Neural progenitor cell (in vitro differentiated cells): ENCODE measurements at regions not wholly inside any gene's neighbourhood (a gene's known extent, or its start where the extent isn't known, plus 50 kb on each side); places are given as distances from the start of the nearest gene placed in this dataset.

Experiments used
- DNase-seq: peaks from one replicate; pipeline ENCODE4 v3.0.0-alpha.2; 2016; ENCODE audit warnings: low spot score
- H2AFZ ChIP-seq: fragments of 200-600 bp; sonication (generic); replicated peaks from 2 replicates; pipeline ENCODE4 v1.6.1; 2016; ENCODE audit warnings: antibody characterized with exemption
- H3F3A ChIP-seq: fragments of 200-600 bp; sonication (generic); 2 replicates; pipeline ENCODE4 v1.6.1; 2016; ENCODE audit warnings: antibody characterized with exemption, low read depth
- H3K27ac ChIP-seq: fragments of 200-600 bp; sonication (generic); 2 replicates; pipeline ENCODE4 v1.5.1; 2016; ENCODE audit warnings: mild to moderate bottlenecking
- H3K27me3 ChIP-seq: fragments of 200-600 bp; sonication (generic); 2 replicates; pipeline ENCODE4 v1.6.1; 2016; ENCODE audit warnings: mild to moderate bottlenecking, moderate library complexity
- H3K36me3 ChIP-seq: fragments of 200-600 bp; sonication (generic); 2 replicates; pipeline ENCODE4 v1.5.1; 2016
- H3K4me1 ChIP-seq: fragments of 200-600 bp; sonication (generic); 2 replicates; pipeline ENCODE4 v1.6.1; 2016; ENCODE audit warnings: mixed run types
- H3K4me2 ChIP-seq: fragments of 200-600 bp; sonication (generic); 2 replicates; pipeline ENCODE4 v1.6.1; 2016
- H3K4me3 ChIP-seq: fragments of 200-600 bp; sonication (generic); 2 replicates; pipeline ENCODE4 v1.5.1; 2016
- H3K79me2 ChIP-seq: fragments of 200-600 bp; sonication (generic); 2 replicates; pipeline ENCODE4 v1.6.1; 2016; ENCODE audit warnings: low read depth
- H3K9ac ChIP-seq: fragments of 200-600 bp; sonication (generic); 2 replicates; pipeline ENCODE4 v1.6.1; 2016
- H3K9me3 ChIP-seq: fragments of 200-600 bp; sonication (generic); 2 replicates; pipeline ENCODE4 v1.5.1; 2016; ENCODE audit warnings: low read depth
- H4K20me1 ChIP-seq: fragments of 200-600 bp; sonication (generic); 2 replicates; pipeline ENCODE4 v1.6.1; 2016; ENCODE audit warnings: low read depth
- H3K27ac Mint-ChIP-seq: 3 replicates; pipeline ENCODE4 v1.8.0; 2021; ENCODE audit warnings: mixed read lengths
- H3K27me3 Mint-ChIP-seq: 2 replicates; pipeline ENCODE4 v1.8.0; 2022; ENCODE audit warnings: low read depth, mild to moderate bottlenecking, inconsistent platforms, moderate library complexity, mixed read lengths; ENCODE audit not compliant: insufficient read depth
- H3K36me3 Mint-ChIP-seq: 3 replicates; pipeline ENCODE4 v1.8.0; 2021; ENCODE audit warnings: mixed read lengths
- H3K4me1 Mint-ChIP-seq: 3 replicates; pipeline ENCODE4 v1.8.0; 2021; ENCODE audit warnings: mixed read lengths
- H3K4me3 Mint-ChIP-seq: 3 replicates; pipeline ENCODE4 v1.8.0; 2021; ENCODE audit warnings: mild to moderate bottlenecking, moderate library complexity, mixed read lengths
- H3K9me3 Mint-ChIP-seq: 3 replicates; pipeline ENCODE4 v1.8.0; 2020; ENCODE audit warnings: mixed read lengths
- EZH2 ChIP-seq: fragments of 200-600 bp; sonication (generic); IDR thresholded peaks from 2 replicates; pipeline ENCODE4 v1.6.1; 2017; ENCODE audit warnings: antibody characterized with exemption, mild to moderate bottlenecking, moderate library complexity
- EZH2phosphoT487 ChIP-seq: fragments of 200-600 bp; sonication (generic); IDR thresholded peaks from 2 replicates; pipeline ENCODE4 v1.6.1; 2017; ENCODE audit warnings: antibody characterized with exemption
- TF ChIP-seq, protein P1 (sequence below): fragments of 200-600 bp; sonication (generic); IDR thresholded peaks from 2 replicates; pipeline ENCODE4 v1.5.1; 2017; ENCODE audit warnings: antibody characterized with exemption, mild to moderate bottlenecking

DNA sequence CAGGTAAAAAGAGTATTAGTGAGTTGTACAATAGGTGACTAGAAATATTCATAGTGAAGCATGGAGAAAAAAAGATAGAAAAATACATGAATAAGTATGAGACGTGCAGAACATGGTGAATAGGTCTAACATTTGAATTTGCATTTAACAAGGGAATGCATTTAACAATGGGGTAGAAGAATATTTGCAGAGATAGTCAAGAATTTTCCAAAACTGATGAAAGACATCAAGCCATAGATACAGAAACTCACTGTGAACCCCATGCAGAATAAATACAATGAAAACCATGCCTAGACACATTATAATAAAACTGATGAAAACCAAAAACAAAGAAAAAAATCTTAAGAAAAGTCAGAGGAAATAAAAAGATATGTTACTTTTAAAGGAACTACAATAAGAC lies 184.8 kb downstream of the KTN1 start:
- Histone ChIP-seq H3K9ac (no peak overlapping the region), H3K4me3 (no peak overlapping the region), H3K9me3 (no peaks in the 10 kb centered on the region), H3K4me2 (no peak overlapping the region), H3K79me2 (no peaks in the 10 kb centered on the region), H3K4me1 (peaks cover 13% of the 10 kb centered on the region), H4K20me1 (no peaks in the 10 kb centered on the region), H3K36me3 (no peaks in the 10 kb centered on the region), H2AFZ (no peak overlapping the region), H3F3A (no peaks in the 10 kb centered on the region), H3K27ac (no peak overlapping the region), H3K27me3 (no peaks in the 10 kb centered on the region)
- H3K27ac Mint-ChIP-seq: no peak overlapping the region
- H3K4me1 Mint-ChIP-seq: peaks cover 27% of the 10 kb centered on the region
- H3K4me3 Mint-ChIP-seq: no peak overlapping the region
- no peaks in the 10 kb centered on the region for H3K36me3 Mint-ChIP-seq
- TF ChIP-seq, protein P1, sequence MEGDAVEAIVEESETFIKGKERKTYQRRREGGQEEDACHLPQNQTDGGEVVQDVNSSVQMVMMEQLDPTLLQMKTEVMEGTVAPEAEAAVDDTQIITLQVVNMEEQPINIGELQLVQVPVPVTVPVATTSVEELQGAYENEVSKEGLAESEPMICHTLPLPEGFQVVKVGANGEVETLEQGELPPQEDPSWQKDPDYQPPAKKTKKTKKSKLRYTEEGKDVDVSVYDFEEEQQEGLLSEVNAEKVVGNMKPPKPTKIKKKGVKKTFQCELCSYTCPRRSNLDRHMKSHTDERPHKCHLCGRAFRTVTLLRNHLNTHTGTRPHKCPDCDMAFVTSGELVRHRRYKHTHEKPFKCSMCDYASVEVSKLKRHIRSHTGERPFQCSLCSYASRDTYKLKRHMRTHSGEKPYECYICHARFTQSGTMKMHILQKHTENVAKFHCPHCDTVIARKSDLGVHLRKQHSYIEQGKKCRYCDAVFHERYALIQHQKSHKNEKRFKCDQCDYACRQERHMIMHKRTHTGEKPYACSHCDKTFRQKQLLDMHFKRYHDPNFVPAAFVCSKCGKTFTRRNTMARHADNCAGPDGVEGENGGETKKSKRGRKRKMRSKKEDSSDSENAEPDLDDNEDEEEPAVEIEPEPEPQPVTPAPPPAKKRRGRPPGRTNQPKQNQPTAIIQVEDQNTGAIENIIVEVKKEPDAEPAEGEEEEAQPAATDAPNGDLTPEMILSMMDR: no peak
- no peak for TF ChIP-seq EZH2phosphoT487
- no peak for TF ChIP-seq EZH2
- H3K9me3 Mint-ChIP-seq: peaks cover 9% of the 10 kb centered on the region
- no peak for DNase-seq
- peaks cover 3% of the 10 kb centered on the region for H3K27me3 Mint-ChIP-seq

DNA sequence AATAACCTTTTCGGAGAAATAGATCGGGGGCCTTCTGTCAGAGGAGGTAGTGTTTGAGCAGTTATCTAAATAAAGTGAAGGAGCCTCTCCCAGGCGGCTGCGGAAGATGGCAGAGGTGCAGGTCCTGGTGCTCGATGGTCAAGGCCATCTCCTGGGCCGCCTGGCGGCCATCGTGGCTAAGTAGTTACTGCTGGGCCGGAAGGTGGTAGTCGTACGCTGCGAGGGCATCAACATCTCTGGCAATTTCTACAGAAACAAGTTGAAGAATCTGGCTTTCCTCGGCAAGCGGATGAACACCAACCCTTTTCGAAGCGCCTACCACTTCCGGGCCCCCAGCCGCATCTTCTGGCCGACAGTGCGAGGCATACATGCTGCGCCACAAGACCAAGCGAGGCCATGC lies 186.1 kb downstream of the KTN1 start:
- Mint-ChIP-seq H3K27me3 (peaks cover 3% of the 10 kb centered on the region), H3K4me3 (no peak overlapping the region), H3K4me1 (peaks cover 23% of the 10 kb centered on the region), H3K9me3 (peaks cover 9% of the 10 kb centered on the region), H3K36me3 (no peaks in the 10 kb centered on the region), H3K27ac (peak overlapping the region; percentile 43)
- no peaks in the 10 kb centered on the region for H3K27me3 ChIP-seq
- no peak overlapping the region for H3K4me3 ChIP-seq
- peaks cover 13% of the 10 kb centered on the region for H3K4me1 ChIP-seq
- no peaks in the 10 kb centered on the region for H3K79me2 ChIP-seq
- TF ChIP-seq EZH2 (no peak), EZH2phosphoT487 (no peak)
- TF ChIP-seq, protein P1: no peak
- no peak overlapping the region for H2AFZ ChIP-seq
- H4K20me1 ChIP-seq: no peaks in the 10 kb centered on the region
- no peaks in the 10 kb centered on the region for H3K36me3 ChIP-seq
- no peak overlapping the region for H3K9ac ChIP-seq
- no peaks in the 10 kb centered on the region for H3K9me3 ChIP-seq
- no peak overlapping the region for H3K27ac ChIP-seq
- DNase-seq: no peak
- no peaks in the 10 kb centered on the region for H3F3A ChIP-seq
- H3K4me2 ChIP-seq: no peak overlapping the region

DNA sequence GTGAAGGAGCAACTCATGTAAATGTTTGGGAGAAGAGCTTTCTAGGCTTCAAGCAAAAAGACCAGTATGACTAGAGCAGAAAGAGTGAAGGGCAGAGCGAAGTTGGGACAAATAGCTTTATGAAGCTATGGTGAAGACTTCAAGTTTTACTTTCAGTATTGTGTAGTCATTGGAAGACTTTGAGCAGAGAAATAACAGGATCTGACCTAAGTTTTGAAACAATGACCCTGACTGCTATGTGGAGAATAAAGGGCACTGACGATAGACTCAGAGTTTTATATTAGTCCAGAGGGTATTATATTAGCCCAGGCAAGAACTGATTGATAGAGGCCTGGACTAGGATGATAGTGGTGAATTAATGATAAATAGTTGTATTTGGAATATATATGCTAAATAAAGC lies 187.3 kb downstream of the KTN1 start:
- H3K9me3 Mint-ChIP-seq: peaks cover 9% of the 10 kb centered on the region
- H3K4me3 Mint-ChIP-seq: no peak overlapping the region
- no peaks in the 10 kb centered on the region for H3K27me3 ChIP-seq
- no peaks in the 10 kb centered on the region for H3K36me3 ChIP-seq
- no peak overlapping the region for H3K27ac Mint-ChIP-seq
- H3K79me2 ChIP-seq: no peaks in the 10 kb centered on the region
- H3K9ac ChIP-seq: no peak overlapping the region
- H3K4me2 ChIP-seq: no peak overlapping the region
- no peak overlapping the region for H3K27ac ChIP-seq
- H3K4me3 ChIP-seq: no peak overlapping the region
- H3K36me3 Mint-ChIP-seq: no peaks in the 10 kb centered on the region
- TF ChIP-seq, protein P1: no peak
- TF ChIP-seq EZH2phosphoT487: no peak
- TF ChIP-seq EZH2: no peak
- H3K4me1 Mint-ChIP-seq: peaks cover 21% of the 10 kb centered on the region
- no peaks in the 10 kb centered on the region for H4K20me1 ChIP-seq
- H2AFZ ChIP-seq: no peak overlapping the region
- H3K4me1 ChIP-seq: peaks cover 16% of the 10 kb centered on the region
- DNase-seq: no peak
- peaks cover 3% of the 10 kb centered on the region for H3K27me3 Mint-ChIP-seq
- no peaks in the 10 kb centered on the region for H3F3A ChIP-seq
- no peaks in the 10 kb centered on the region for H3K9me3 ChIP-seq

DNA sequence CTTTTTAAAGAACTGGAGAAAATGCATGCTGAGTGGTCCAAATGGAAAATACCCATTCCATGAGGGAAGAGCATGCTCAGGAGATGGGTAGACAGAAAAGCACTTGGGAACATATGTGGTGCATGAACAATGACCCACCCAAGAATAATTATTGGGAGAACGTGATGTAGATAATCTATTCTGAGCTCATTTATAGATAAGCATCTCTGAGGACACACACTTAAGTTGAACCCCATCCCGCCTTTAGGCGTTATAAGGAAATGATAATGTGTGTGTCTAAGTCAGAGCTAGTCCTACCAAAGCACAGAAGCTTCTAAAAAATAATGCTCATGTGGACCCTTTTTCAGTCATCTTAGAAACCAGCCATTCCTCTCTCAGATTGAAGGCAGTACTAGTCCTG lies 189.9 kb downstream of the KTN1 start:
- Histone ChIP-seq H2AFZ (no peak overlapping the region), H3K4me2 (no peak overlapping the region), H3K9me3 (no peaks in the 10 kb centered on the region), H3K9ac (no peak overlapping the region), H3K27ac (no peak overlapping the region), H3K36me3 (no peaks in the 10 kb centered on the region), H3K79me2 (no peaks in the 10 kb centered on the region), H3K27me3 (no peaks in the 10 kb centered on the region), H3F3A (no peaks in the 10 kb centered on the region), H3K4me3 (no peak overlapping the region), H4K20me1 (no peaks in the 10 kb centered on the region), H3K4me1 (peaks cover 10% of the 10 kb centered on the region)
- Mint-ChIP-seq H3K4me1 (peaks cover 22% of the 10 kb centered on the region), H3K36me3 (no peaks in the 10 kb centered on the region), H3K27ac (no peak overlapping the region), H3K9me3 (peaks cover 9% of the 10 kb centered on the region), H3K4me3 (no peak overlapping the region), H3K27me3 (peaks cover 3% of the 10 kb centered on the region)
- TF ChIP-seq EZH2phosphoT487 (no peak), EZH2 (no peak)
- TF ChIP-seq, protein P1: no peak
- no peak for DNase-seq
